ENCODE measurements at regions not wholly inside any gene's neighbourhood (a gene's known extent, or its start where the extent isn't known, plus 50 kb on each side); places are given as distances from the start of the nearest gene placed in this dataset.

- H3K27ac ChIP-seq (ENCODE audit: low read length): no peak overlapping the region
- no peaks in the 10 kb centered on the region for H3K27me3 ChIP-seq (ENCODE audit: control insufficient read depth, insufficient read depth, low read length)
- no peaks in the 10 kb centered on the region for H3K4me1 ChIP-seq (ENCODE audit: control insufficient read depth, insufficient read depth, low read length)
- DNase-seq (no peak), ATAC-seq (no peak)
- Mint-ChIP-seq H3K9me3 (no peaks in the 10 kb centered on the region), H3K4me1 (no peaks in the 10 kb centered on the region), H3K36me3 (no peaks in the 10 kb centered on the region), H3K27ac (no peak overlapping the region), H3K27me3 (ENCODE audit: low read depth in 2 of 2) (no peaks in the 10 kb centered on the region), H3K4me3 (no peak overlapping the region)
- intact Hi-C loops (cut with micrococcal nuclease): no loop called here
- TF ChIP-seq CTCF (IDR thresholded peaks at IDR 0.05): no peak
- WGBS (ENCODE audit: insufficient coverage): 100% methylated on average over 1 of the region's 3 CpGs
- no peaks in the 10 kb centered on the region for H3K36me3 ChIP-seq (ENCODE audit: control insufficient read depth, insufficient read depth, low read length)
- H3K9me3 ChIP-seq (ENCODE audit: control insufficient read depth, insufficient read depth, low read length): no peaks in the 10 kb centered on the region
- no peak overlapping the region for H3K4me3 ChIP-seq (ENCODE audit: low read length)
Observed at GRCh38 chr4:170248576-170248975, 158.8 kb upstream of the AADAT start.

GRCh38 chr4:170248029-170248428 is 158.3 kb upstream of the AADAT start:
- H3K27ac Mint-ChIP-seq: no peak overlapping the region
- DNase-seq (no peak), ATAC-seq (no peak)
- 89% methylated on average over 4 of the region's 4 CpGs for WGBS (ENCODE audit: insufficient coverage)
- TF ChIP-seq CTCF (IDR thresholded peaks at IDR 0.05): no peak
- intact Hi-C loops (cut with micrococcal nuclease): no loop called here
- no peaks in the 10 kb centered on the region for H3K36me3 Mint-ChIP-seq
- H3K9me3 ChIP-seq (ENCODE audit: control insufficient read depth, insufficient read depth, low read length): no peaks in the 10 kb centered on the region
- no peaks in the 10 kb centered on the region for H3K27me3 Mint-ChIP-seq (ENCODE audit: low read depth in 2 of 2)
- H3K36me3 ChIP-seq (ENCODE audit: control insufficient read depth, insufficient read depth, low read length): no peaks in the 10 kb centered on the region
- H3K4me3 Mint-ChIP-seq: no peak overlapping the region
- H3K4me3 ChIP-seq (ENCODE audit: low read length): no peak overlapping the region
- no peaks in the 10 kb centered on the region for H3K4me1 ChIP-seq (ENCODE audit: control insufficient read depth, insufficient read depth, low read length)
- H3K27me3 ChIP-seq (ENCODE audit: control insufficient read depth, insufficient read depth, low read length): no peaks in the 10 kb centered on the region
- no peaks in the 10 kb centered on the region for H3K9me3 Mint-ChIP-seq
- no peaks in the 10 kb centered on the region for H3K4me1 Mint-ChIP-seq
- no peak overlapping the region for H3K27ac ChIP-seq (ENCODE audit: low read length)

GRCh38 chr4:170247596-170247995 is 157.8 kb upstream of the AADAT start:
- Histone ChIP-seq H3K4me1 (ENCODE audit: control insufficient read depth, insufficient read depth, low read length) (no peaks in the 10 kb centered on the region), H3K27me3 (ENCODE audit: control insufficient read depth, insufficient read depth, low read length) (no peaks in the 10 kb centered on the region), H3K9me3 (ENCODE audit: control insufficient read depth, insufficient read depth, low read length) (no peaks in the 10 kb centered on the region), H3K4me3 (ENCODE audit: low read length) (no peak overlapping the region), H3K36me3 (ENCODE audit: control insufficient read depth, insufficient read depth, low read length) (no peaks in the 10 kb centered on the region), H3K27ac (ENCODE audit: low read length) (no peak overlapping the region)
- Mint-ChIP-seq H3K9me3 (no peaks in the 10 kb centered on the region), H3K36me3 (no peaks in the 10 kb centered on the region), H3K4me3 (no peak overlapping the region), H3K27ac (no peak overlapping the region), H3K4me1 (no peaks in the 10 kb centered on the region), H3K27me3 (ENCODE audit: low read depth in 2 of 2) (no peaks in the 10 kb centered on the region)
- DNase-seq: no peak
- ATAC-seq: no peak
- no peak for TF ChIP-seq CTCF (IDR thresholded peaks at IDR 0.05)
- intact Hi-C loops (cut with micrococcal nuclease): no loop called here

- Mint-ChIP-seq H3K9me3 (no peaks in the 10 kb centered on the region), H3K36me3 (no peaks in the 10 kb centered on the region), H3K4me1 (no peaks in the 10 kb centered on the region), H3K27ac (no peak overlapping the region), H3K4me3 (no peak overlapping the region), H3K27me3 (ENCODE audit: low read depth in 2 of 2) (no peaks in the 10 kb centered on the region)
- intact Hi-C loops (cut with micrococcal nuclease): no loop called here
- Histone ChIP-seq H3K36me3 (ENCODE audit: control insufficient read depth, insufficient read depth, low read length) (no peaks in the 10 kb centered on the region), H3K27ac (ENCODE audit: low read length) (no peak overlapping the region), H3K9me3 (ENCODE audit: control insufficient read depth, insufficient read depth, low read length) (no peaks in the 10 kb centered on the region), H3K4me3 (ENCODE audit: low read length) (no peak overlapping the region), H3K27me3 (ENCODE audit: control insufficient read depth, insufficient read depth, low read length) (no peaks in the 10 kb centered on the region), H3K4me1 (ENCODE audit: control insufficient read depth, insufficient read depth, low read length) (no peaks in the 10 kb centered on the region)
- TF ChIP-seq CTCF (IDR thresholded peaks at IDR 0.05): no peak
- no peak for DNase-seq
- WGBS (ENCODE audit: insufficient coverage): 60% methylated on average over 2 of the region's 2 CpGs
- ATAC-seq: no peak
Observed at GRCh38 chr4:170243662-170244288, 154.0 kb upstream of the AADAT start.
